Left renal pelvis (tissue), 4 donors: ENCODE measurements at regions not wholly inside any gene's neighbourhood (a gene's known extent, or its start where the extent isn't known, plus 50 kb on each side); places are given as distances from the start of the nearest gene placed in this dataset.
A peak's percentile ranks its signal among the peaks of the same experiment; 100 is the strongest.
"Not testable (repeated sequence)": the region's sequence is repeated elsewhere in the genome, so short reads cannot be mapped to it uniquely, and the experiment has no call there.

Experiments used
- DNase-seq, 4 donors: peaks; one replicate each; pipeline ENCODE4 v3.0.0-alpha.2; 2013; ENCODE audit warnings: low read depth in 4 of 4, low spot score in 3 of 4

- DNase-seq, result not testable (repeated sequence)
These were observed 84.9 kb upstream of the METTL9 start for GRCh38 chr16:21514474-21514840.

- DNase-seq, result not testable (repeated sequence)
These were observed 82.7 kb upstream of the METTL9 start for GRCh38 chr16:21516705-21517040.

- DNase-seq, result not testable (repeated sequence)
These were observed 82.1 kb upstream of the METTL9 start for GRCh38 chr16:21517263-21517662.

GRCh38 chr16:21519361-21520133 is 79.8 kb upstream of the METTL9 start:
- DNase-seq, result not testable (repeated sequence)

GRCh38 chr16:21520134-21521047 is 79.0 kb upstream of the METTL9 start:
- DNase-seq, result peak; percentile 72 to 92 (median 90)

- not testable (repeated sequence) for DNase-seq
These were observed 78.4 kb upstream of the METTL9 start for GRCh38 chr16:21521048-21521389.

GRCh38 chr16:21521390-21522143 is 77.8 kb upstream of the METTL9 start:
- not testable (repeated sequence) for DNase-seq

GRCh38 chr16:21522846-21523245 is 76.5 kb upstream of the METTL9 start:
- DNase-seq, result not testable (repeated sequence)

GRCh38 chr16:21523411-21524067 is 75.8 kb upstream of the METTL9 start:
- DNase-seq, result no peak

DNA sequence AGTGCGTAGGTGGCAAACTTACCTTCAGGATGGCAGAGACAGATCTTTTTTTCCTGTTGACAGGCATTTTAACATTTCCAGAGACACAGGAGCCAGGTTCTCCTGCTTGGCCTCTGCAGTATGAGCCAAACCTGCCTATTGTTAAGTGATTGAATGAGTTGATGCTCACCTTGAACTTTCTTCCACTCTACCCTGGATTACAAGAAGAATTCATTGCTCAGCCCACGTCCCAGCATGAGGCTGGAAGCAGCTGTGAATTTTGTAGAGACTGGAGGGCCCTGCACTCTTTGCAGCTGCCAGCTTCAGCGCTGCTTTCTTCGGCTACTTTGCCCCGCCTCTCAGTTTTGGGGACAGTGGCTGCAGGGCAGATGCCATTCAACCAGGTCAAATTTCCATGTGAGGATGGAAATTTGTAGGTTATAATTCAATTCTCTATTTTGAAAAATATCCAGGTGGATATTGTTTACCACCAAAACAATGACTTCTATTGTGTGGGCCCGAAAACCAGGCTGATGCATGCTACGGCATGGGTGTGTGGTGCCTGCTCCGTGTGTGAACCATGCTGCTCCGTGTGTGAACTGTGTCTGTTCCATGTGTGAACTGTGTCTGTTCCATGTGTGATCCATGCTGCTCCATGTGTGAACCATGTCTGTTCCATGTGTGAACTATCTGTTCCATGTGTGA is 75.2 kb upstream of the METTL9 start:
- DNase-seq, result no peak

- not testable (repeated sequence) for DNase-seq
These were observed 74.7 kb upstream of the METTL9 start for GRCh38 chr16:21524752-21525028.

- not testable (repeated sequence) for DNase-seq
These were observed 74.1 kb upstream of the METTL9 start for GRCh38 chr16:21525029-21525895.

DNA sequence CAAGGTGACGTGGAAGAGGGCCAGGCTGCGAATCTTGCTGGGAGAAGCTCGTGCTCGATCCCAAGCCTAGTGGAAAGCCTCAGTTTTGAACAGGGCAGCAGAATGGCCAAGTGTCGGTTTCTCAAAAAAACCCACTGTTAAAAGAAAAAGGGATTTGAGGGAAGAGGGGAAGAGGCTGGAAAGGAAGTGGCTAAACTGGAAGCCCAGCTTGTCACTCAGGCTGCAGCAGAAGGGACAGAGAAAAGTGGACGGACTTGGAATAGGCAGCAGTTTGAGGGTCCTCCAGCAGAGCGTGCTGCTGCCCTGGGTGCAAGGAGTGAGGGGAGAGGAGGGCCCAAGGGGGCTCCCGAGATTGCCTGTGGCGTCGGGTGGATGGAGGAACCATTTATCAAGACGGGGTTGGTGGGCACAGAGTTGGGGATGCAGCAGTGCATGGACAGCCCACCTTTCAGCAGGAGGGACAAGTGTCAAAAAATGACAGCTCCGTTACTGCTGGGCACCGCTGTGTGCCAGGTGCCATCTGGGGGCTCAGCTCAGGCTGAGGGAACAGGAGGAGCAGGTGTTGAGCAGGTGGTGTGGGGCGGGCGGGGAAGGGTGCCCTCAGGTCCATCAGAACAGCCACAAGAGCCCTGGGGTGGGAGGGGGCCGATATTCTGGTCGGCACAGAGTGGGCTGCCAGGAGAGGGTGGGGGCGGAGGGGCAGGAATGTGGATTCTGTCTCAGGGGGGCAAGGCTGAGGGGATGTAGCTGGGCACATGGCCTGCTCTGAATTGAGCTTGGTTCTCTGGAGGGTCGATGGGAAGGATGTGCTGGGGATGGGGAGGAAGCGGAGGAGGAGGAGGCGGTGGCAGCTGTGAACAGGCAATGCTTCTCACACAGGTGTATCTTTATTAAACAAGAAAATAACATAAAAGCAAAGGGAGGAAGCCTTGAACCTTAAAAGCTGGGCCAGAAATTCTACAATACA is 73.1 kb upstream of the METTL9 start:
- not testable (repeated sequence) for DNase-seq

DNA sequence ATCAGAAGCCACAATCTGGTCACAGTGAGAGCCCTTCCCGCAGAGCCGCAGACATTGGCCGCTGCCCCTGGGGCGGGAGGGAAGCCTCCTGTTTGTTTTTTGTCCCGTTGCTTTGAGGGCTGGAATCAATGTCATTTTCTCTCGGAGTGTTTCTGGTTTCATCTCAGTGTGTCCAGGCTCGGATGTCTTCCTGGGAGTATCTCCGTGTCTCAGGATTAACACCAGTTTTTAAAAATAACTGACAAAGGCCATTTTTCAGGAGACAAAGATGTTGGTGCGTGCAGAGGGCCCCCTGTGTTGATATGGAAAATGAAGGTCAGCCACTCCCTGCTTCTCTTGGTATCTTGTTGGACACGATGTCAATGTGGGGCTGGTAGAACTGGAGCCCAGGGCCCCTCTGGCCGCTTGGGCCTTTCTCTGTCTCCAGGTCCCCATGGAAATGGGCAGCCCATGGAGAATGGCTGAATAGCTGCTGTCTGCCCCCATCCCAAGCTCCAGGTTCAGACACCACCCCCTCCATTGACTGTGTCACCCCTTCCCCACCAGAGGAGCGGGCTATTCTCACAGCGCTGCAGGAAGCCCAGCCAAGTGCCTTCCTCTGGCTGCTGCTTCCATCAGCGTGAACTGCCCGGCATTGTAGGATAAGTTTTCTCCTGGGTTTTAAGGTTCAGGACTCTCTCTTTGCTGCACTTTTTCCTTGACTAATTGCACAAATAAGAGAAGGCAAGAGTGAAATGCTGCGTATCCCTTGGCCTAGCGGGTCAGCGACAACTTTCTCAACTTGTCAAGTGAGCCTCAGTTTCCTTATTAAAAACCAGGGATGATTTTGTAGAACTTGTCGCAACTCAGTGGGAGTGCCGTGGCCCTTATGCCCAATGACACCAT is 72.2 kb upstream of the METTL9 start:
- DNase-seq, result no peak

- not testable (repeated sequence) for DNase-seq
These were observed 70.2 kb upstream of the METTL9 start for GRCh38 chr16:21529060-21529658.

- not testable (repeated sequence) for DNase-seq
These were observed 68.5 kb upstream of the METTL9 start for GRCh38 chr16:21530729-21531383.
